ENCODE measurements at regions not wholly inside any gene's neighbourhood (a gene's known extent, or its start where the extent isn't known, plus 50 kb on each side); places are given as distances from the start of the nearest gene placed in this dataset.
"Not testable (repeated sequence)": the region's sequence is repeated elsewhere in the genome, so short reads cannot be mapped to it uniquely, and the experiment has no call there.

DNA sequence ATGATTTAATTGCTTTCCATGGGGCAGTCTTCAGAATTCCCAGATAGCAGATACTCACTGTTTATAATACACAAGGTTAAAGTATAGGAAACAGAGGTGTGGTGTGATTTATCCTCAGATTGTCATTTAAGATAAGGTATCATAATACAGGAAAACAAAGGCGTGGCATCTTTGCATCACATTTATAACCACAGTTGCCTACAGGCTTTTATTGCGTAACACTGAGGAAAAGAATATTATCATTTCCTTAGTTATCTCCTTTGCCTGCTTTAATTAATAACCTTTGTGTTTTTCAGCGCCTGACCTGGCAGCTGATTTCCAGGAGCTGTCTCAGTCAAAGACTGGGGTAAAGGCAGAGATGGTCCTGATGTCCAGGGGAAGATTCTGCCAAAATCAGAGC, 68.8 kb downstream of the SSX7 start:
- no peak for DNase-seq

DNA sequence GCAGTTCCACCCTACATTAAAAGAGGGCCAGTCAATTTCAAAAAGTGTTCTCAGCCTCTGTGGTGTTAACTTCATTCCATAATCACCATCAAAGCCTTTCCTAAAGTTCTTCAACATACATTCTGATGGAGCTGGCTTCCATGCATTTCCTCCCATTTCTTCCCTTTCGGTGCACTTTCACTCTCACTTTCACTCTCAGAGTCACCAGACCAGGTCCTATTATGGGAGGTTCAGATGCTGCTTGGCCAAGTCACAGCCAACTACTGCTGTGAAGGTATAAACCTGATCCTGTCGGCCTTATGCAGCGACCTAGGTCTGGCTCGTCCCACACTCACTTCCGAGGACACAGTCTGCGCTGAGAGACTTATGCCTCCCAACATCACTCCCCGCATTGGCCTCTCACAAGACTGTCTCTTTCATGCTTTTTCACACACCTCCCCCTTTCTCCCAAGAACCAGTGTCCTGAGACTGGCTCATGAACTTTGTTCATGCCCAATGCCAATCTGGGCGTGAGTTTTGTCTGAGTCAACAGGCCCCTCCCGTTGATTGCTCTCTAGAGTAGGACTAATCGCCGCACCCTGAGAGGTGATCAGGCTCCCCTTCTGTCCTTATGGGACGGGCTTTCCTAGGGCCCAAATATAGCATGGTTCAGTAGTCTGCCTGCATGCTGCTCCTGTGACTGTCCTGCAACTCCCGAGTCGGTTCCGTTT, 60.8 kb upstream of the XAGE1B start:
- no peak for DNase-seq

DNA sequence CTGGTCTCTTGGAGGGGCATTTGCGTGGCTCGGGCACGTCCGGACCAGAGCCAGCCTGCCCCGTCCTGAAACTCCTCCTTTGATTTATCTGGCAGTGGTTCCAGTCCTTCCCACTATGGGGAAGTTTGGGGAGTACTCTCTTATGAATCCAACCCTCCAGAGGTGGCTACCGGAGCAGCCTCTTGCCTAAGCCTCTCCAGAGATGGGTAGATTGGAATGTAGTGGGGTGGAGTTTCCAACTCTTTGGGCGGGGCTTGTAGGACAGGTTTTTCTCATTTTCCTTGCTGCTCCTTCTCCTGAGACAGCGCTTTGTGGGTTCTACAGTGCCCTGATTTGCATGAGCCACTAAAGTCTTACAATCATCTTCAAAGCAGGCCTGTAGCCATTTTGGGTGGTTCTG, 60.1 kb upstream of the XAGE1B start:
- DNase-seq, result no peak

DNA sequence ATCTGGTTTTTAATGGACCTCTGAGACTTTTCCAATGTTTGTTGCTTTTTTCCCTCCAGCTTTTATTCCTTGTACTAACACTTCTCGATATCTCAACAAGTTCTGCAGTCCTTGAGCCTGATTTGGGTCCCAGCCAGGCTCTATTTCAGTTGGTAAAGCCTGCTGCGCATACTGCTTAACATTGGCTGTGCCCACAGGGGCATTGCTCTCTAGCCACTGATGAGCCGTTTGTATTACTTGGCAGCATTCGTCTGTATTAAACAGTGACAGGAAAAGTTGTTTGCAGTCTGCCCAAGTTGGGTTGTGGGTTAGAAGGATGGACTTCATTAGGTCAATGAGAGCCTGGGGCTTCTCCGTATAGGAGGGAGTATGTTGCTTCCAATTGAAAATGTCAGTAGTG, 59.6 kb upstream of the XAGE1B start:
- DNase-seq, result no peak

DNA sequence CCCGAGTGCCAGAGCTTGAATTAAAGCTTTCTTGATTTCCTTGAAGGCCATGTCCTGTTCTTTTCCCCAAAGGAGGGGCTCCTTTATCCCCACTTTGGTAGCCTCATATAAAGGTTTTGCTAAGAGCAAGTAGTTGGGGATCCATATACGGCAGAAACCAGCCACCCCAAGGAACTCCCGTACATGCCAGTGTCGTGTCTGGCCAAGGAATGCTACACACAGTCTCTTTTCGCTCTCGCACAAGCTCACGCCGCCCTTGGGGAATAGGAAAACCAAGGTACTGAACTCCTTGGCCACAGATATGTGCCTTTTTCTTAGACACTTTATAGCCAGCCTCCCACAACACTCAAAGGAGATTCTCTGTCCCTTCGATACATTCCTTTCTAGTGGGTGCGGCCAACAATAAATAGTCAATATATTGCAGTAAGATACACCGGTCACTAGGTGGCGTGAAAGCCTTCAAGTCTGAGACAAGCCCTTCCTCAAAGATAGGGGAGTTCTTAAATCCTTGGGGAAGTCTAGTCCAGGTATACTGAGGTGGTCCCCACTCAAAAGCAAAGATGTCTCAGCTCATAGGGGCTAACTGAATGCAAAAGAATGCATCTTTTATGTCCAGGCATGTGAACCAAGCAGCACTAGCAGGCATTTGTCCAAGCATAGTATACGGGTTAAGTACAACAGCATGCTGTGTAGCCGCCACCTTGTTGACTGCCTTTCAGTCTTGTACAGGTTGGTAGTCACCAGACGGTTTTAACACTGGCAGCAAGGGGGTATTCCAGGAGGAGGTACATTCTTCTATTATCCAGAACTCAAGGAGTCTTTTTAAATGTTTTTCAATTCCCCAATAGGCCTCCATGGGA, 57.8 kb upstream of the XAGE1B start:
- peak; percentile 1 for DNase-seq

DNA sequence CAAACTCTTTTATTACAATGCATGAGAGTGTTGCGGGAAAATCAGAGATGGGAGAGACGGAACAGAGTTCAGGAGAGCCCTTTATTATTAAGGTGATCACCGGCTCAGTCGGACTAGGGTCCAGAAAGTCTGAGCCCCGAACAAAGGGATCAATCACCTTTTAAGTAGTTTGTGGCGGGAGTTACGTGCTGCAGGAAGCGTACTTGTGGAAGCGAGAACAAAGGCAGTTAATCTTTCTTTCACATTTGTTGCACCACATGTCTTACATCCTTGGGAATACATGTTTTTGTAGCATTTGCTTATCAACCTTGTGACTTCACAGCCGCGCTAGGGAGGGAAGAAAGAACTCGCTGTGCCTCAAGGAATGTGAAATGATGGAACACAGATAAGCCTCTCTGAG, 51.3 kb upstream of the XAGE1B start:
- not testable (repeated sequence) for DNase-seq

Data from skin of body (tissue), 1 donor.